ENCODE measurements at regions not wholly inside any gene's neighbourhood (a gene's known extent, or its start where the extent isn't known, plus 50 kb on each side); places are given as distances from the start of the nearest gene placed in this dataset.

- peaks cover 13% of the 10 kb centered on the region for H3K4me1 ChIP-seq (ENCODE audit: control insufficient read depth, insufficient read depth, low read length)
- peaks cover 2% of the 10 kb centered on the region; the same call in 1 of the 2 replicates for H3K27me3 ChIP-seq (ENCODE audit: control insufficient read depth, insufficient read depth, low read length)
- no peak overlapping the region for H3K27ac ChIP-seq (ENCODE audit: low read depth, low read length)
- no peak overlapping the region for H3K4me3 ChIP-seq (ENCODE audit: low read depth, low read length)
- H3K9me3 ChIP-seq (ENCODE audit: control insufficient read depth, insufficient read depth, low read length), result no peaks in the 10 kb centered on the region
- no peaks in the 10 kb centered on the region for H3K36me3 ChIP-seq (ENCODE audit: control insufficient read depth, insufficient read depth, low read length)
- no peak overlapping the region for H3K9ac ChIP-seq (ENCODE audit: low read depth, low read length)
Observed at GRCh38 chr15:70152070-70152480, 54.4 kb upstream of the TLE3 start.

- no peak overlapping the region for H3K27ac ChIP-seq (ENCODE audit: low read depth, low read length)
- H3K4me3 ChIP-seq (ENCODE audit: low read depth, low read length), result no peak overlapping the region
- H3K27me3 ChIP-seq (ENCODE audit: control insufficient read depth, insufficient read depth, low read length), result peaks cover 2% of the 10 kb centered on the region; the same call in 1 of the 2 replicates
- no peaks in the 10 kb centered on the region for H3K9me3 ChIP-seq (ENCODE audit: control insufficient read depth, insufficient read depth, low read length)
- no peaks in the 10 kb centered on the region for H3K36me3 ChIP-seq (ENCODE audit: control insufficient read depth, insufficient read depth, low read length)
- H3K4me1 ChIP-seq (ENCODE audit: control insufficient read depth, insufficient read depth, low read length), result peaks cover 13% of the 10 kb centered on the region
- H3K9ac ChIP-seq (ENCODE audit: low read depth, low read length), result no peak overlapping the region
Observed at GRCh38 chr15:70151462-70151861, 53.7 kb upstream of the TLE3 start.

DNA sequence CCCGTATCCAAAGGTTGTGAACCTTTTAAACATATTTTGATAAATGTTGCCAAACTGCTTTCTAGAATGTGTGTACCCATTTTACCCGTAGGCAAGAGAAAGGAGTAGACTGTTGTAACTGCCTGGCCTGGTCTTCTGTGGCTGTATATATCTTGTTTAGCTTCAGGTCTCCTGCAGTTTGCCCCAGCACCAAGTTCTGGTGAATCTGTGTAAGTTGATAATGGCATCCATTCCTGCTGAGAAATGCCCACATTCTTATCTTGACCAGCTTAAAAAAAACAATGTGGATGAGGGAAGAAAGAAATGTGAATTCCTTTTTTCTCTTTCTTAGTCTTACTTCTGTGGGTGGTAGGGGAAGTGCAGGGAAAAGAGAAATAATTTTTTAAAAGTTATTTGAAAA is 53.3 kb upstream of the TLE3 start:
- no peak overlapping the region for H3K27ac ChIP-seq (ENCODE audit: low read depth, low read length)
- H3K4me1 ChIP-seq (ENCODE audit: control insufficient read depth, insufficient read depth, low read length), result peaks cover 13% of the 10 kb centered on the region
- no peak overlapping the region for H3K9ac ChIP-seq (ENCODE audit: low read depth, low read length)

GRCh38 chr15:70150405-70150747 is 52.7 kb upstream of the TLE3 start:
- H3K9ac ChIP-seq (ENCODE audit: low read depth, low read length), result no peak overlapping the region
- H3K27me3 ChIP-seq (ENCODE audit: control insufficient read depth, insufficient read depth, low read length), result peaks cover 2% of the 10 kb centered on the region; the same call in 1 of the 2 replicates
- no peaks in the 10 kb centered on the region for H3K36me3 ChIP-seq (ENCODE audit: control insufficient read depth, insufficient read depth, low read length)
- H3K27ac ChIP-seq (ENCODE audit: low read depth, low read length), result no peak overlapping the region
- no peak overlapping the region for H3K4me3 ChIP-seq (ENCODE audit: low read depth, low read length)
- no peaks in the 10 kb centered on the region for H3K9me3 ChIP-seq (ENCODE audit: control insufficient read depth, insufficient read depth, low read length)
- H3K4me1 ChIP-seq (ENCODE audit: control insufficient read depth, insufficient read depth, low read length), result peaks cover 13% of the 10 kb centered on the region

More for the DNA sequence above, 53.3 kb upstream of the TLE3 start:
- H3K36me3 ChIP-seq (ENCODE audit: control insufficient read depth, insufficient read depth, low read length), result no peaks in the 10 kb centered on the region
- no peak overlapping the region for H3K4me3 ChIP-seq (ENCODE audit: low read depth, low read length)
- peaks cover 2% of the 10 kb centered on the region; the same call in 1 of the 2 replicates for H3K27me3 ChIP-seq (ENCODE audit: control insufficient read depth, insufficient read depth, low read length)
- no peaks in the 10 kb centered on the region for H3K9me3 ChIP-seq (ENCODE audit: control insufficient read depth, insufficient read depth, low read length)

GRCh38 chr15:70149667-70150404 is 52.1 kb upstream of the TLE3 start:
- no peaks in the 10 kb centered on the region; the same call in 1 of the 2 replicates for H3K27me3 ChIP-seq (ENCODE audit: control insufficient read depth, insufficient read depth, low read length)
- peaks cover 13% of the 10 kb centered on the region for H3K4me1 ChIP-seq (ENCODE audit: control insufficient read depth, insufficient read depth, low read length)
- H3K36me3 ChIP-seq (ENCODE audit: control insufficient read depth, insufficient read depth, low read length), result no peaks in the 10 kb centered on the region
- no peaks in the 10 kb centered on the region for H3K9me3 ChIP-seq (ENCODE audit: control insufficient read depth, insufficient read depth, low read length)
- no peak overlapping the region for H3K27ac ChIP-seq (ENCODE audit: low read depth, low read length)
- no peak overlapping the region for H3K4me3 ChIP-seq (ENCODE audit: low read depth, low read length)
- no peak overlapping the region for H3K9ac ChIP-seq (ENCODE audit: low read depth, low read length)

GRCh38 chr15:70147778-70148177 is 50.1 kb upstream of the TLE3 start:
- Histone ChIP-seq H3K4me1 (ENCODE audit: control insufficient read depth, insufficient read depth, low read length) (peaks cover 3% of the 10 kb centered on the region; the same call in 1 of the 2 replicates), H3K27me3 (ENCODE audit: control insufficient read depth, insufficient read depth, low read length) (no peaks in the 10 kb centered on the region), H3K4me3 (ENCODE audit: low read depth, low read length) (no peak overlapping the region), H3K36me3 (ENCODE audit: control insufficient read depth, insufficient read depth, low read length) (no peaks in the 10 kb centered on the region), H3K9me3 (ENCODE audit: control insufficient read depth, insufficient read depth, low read length) (no peaks in the 10 kb centered on the region), H3K27ac (ENCODE audit: low read depth, low read length) (no peak overlapping the region), H3K9ac (ENCODE audit: low read depth, low read length) (no peak overlapping the region)

Measured in HUES48 (cell line).